Mucosa of descending colon (tissue), 3 donors: ENCODE measurements at regions not wholly inside any gene's neighbourhood (a gene's known extent, or its start where the extent isn't known, plus 50 kb on each side); places are given as distances from the start of the nearest gene placed in this dataset.
"Not testable (repeated sequence)": the region's sequence is repeated elsewhere in the genome, so short reads cannot be mapped to it uniquely, and the experiment has no call there.

Source experiments
- ATAC-seq: fragments of 200-7000 bp; cut with Tn5 transposase; one replicate; pipeline ENCODE4 v1.9.1; 2020; ENCODE audit warnings: mild to moderate bottlenecking, moderate library complexity
- DNase-seq, 3 donors: peaks; one replicate each; pipeline ENCODE4 v3.0.0-alpha.2; 2020
- H3K36me3 ChIP-seq: fragments of 200-600 bp; one replicate; pipeline ENCODE4 v1.8.0; 2021; ENCODE audit warnings: low read depth, mild to moderate bottlenecking
- H3K4me1 ChIP-seq: fragments of 200-600 bp; one replicate; pipeline ENCODE4 v1.8.0; 2021; ENCODE audit warnings: low read depth, mild to moderate bottlenecking
- H3K4me3 ChIP-seq: fragments of 200-600 bp; one replicate; pipeline ENCODE4 v1.8.0; 2021; ENCODE audit warnings: mild to moderate bottlenecking
- H3K9me3 ChIP-seq: fragments of 200-600 bp; one replicate; pipeline ENCODE4 v1.8.0; 2021; ENCODE audit warnings: mild to moderate bottlenecking
- intact Hi-C, 2 donors: fragments of 100-400 bp; cut with DNase I in 1 of 2; cut with micrococcal nuclease in 1 of 2; formaldehyde crosslinking; loops; one replicate each; pipeline versions ENCODE4 v1.11.0 to v1.11.1; 2022; cut with DNase I, micrococcal nuclease
- TF ChIP-seq, protein P1 (sequence below): fragments of 200-600 bp; IDR thresholded peaks from one replicate; pipeline ENCODE4 v1.8.0; 2022; ENCODE audit warnings: antibody characterized with exemption, mild to moderate bottlenecking
- donor health status: DM: no; HTN: no; CAD: no; lungs with moderate emphysema.
- donor health status: DM: no; HTN: no; CAD: no.
- donor health status: DM: no; HTN: yes; CAD: no.

DNA sequence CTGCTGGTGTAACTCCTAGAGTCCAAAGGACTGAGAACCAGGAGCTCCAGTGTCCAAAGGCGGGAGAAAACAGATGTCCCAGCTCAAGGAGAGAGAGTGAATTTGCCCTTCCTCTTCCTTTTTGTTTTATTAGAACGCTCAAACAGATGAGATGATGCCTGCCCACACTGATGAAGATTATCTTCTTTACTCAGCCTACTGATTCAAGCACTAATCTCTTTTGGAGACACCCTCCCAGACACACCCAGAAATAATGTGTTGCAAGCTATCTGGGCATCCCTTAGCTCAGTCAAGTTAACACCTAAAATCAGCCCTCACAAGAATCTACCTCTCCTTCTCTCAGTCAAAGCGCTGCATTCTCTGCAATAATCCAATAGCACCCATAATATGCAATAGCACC lies 78.2 kb upstream of the BCL2L14 start:
- DNase-seq (no peak), ATAC-seq (no peak)
- Histone ChIP-seq H3K9me3 (no peaks in the 10 kb centered on the region), H3K4me3 (no peak overlapping the region), H3K36me3 (no peaks in the 10 kb centered on the region), H3K4me1 (no peaks in the 10 kb centered on the region)
- intact Hi-C loops, result no loop called here
- TF ChIP-seq, protein P1, sequence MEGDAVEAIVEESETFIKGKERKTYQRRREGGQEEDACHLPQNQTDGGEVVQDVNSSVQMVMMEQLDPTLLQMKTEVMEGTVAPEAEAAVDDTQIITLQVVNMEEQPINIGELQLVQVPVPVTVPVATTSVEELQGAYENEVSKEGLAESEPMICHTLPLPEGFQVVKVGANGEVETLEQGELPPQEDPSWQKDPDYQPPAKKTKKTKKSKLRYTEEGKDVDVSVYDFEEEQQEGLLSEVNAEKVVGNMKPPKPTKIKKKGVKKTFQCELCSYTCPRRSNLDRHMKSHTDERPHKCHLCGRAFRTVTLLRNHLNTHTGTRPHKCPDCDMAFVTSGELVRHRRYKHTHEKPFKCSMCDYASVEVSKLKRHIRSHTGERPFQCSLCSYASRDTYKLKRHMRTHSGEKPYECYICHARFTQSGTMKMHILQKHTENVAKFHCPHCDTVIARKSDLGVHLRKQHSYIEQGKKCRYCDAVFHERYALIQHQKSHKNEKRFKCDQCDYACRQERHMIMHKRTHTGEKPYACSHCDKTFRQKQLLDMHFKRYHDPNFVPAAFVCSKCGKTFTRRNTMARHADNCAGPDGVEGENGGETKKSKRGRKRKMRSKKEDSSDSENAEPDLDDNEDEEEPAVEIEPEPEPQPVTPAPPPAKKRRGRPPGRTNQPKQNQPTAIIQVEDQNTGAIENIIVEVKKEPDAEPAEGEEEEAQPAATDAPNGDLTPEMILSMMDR, result no peak

DNA sequence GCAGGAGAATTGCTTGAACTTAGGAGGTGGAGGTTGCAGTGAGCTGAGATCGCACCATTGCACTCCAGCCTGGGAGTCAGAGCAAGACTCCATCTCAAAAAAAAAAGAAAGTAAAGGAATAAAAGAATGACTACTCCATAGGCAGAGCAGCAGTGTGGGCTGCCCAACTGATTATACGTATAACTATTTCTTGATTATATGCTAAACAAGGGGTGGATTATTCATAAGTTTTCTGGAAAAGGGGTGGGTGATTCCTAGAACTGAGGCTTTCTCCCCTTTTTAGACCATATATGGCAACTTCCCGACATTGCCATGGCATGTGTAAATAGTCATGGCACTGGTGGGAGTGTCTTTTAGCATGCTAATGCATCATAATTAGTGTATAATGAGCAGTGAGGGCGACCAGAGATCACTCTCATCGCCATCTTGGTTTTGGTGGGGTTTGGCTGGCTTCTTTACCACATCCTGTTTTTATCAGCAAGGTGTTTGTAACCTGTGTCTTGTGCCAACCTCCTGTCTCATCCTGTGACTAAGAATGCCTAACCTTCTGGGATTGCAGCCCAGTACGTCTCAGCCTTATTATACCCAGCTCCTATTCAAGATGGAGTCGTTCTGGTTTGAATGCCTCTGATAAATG lies 72.3 kb upstream of the BCL2L14 start:
- H3K4me3 ChIP-seq, intact Hi-C loops, ATAC-seq, DNase-seq, H3K4me1 ChIP-seq, H3K36me3 ChIP-seq, H3K9me3 ChIP-seq: not testable (repeated sequence)

DNA sequence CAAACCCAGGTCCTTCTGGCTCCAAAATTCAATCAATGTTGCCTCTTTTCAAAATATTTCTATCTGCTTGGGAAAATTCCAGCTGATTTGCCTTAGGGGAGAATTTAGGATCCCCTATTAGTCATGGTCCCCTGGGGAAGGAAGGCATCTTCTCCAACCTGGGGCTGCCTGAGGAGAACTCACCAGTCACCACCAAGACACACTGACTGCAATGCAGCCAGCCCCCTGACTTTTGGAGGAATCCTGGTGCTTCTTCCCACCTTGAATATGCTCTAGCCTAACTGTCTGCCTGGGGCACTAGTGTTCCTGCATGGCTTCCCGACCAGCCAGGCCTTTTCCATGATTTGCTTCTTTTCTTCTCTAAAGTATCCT lies 71.8 kb upstream of the BCL2L14 start:
- no peak for DNase-seq
- Histone ChIP-seq H3K36me3 (no peaks in the 10 kb centered on the region), H3K9me3 (no peaks in the 10 kb centered on the region), H3K4me1 (no peaks in the 10 kb centered on the region), H3K4me3 (no peak overlapping the region)
- TF ChIP-seq, protein P1, result no peak
- intact Hi-C loops, result no loop called here
- no peak for ATAC-seq

DNA sequence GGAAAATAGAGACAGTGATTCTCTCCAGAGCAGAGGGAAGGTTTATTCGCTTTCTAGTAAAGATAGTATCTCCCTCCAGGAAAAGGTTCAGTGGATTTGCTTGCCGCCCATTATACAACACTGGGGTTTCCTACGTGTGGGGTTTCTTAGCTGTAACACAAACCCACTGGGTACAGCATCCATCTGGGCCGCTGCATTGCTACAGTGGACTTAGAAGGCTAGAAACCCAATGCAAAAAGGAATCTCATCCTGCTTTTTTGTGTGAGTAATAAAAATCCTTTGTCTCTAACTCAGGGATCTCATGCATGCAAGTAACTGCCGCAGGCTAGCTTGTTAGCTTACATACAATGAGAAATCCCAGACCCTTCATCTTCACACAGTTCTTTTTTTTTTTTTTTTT lies 67.1 kb upstream of the BCL2L14 start:
- DNase-seq (no peak), ATAC-seq (no peak)
- no peak overlapping the region for H3K4me3 ChIP-seq
- no peaks in the 10 kb centered on the region for H3K9me3 ChIP-seq
- TF ChIP-seq, protein P1, result no peak
- no peaks in the 10 kb centered on the region for H3K36me3 ChIP-seq
- intact Hi-C loops, result no loop called here
- H3K4me1 ChIP-seq, result no peaks in the 10 kb centered on the region

DNA sequence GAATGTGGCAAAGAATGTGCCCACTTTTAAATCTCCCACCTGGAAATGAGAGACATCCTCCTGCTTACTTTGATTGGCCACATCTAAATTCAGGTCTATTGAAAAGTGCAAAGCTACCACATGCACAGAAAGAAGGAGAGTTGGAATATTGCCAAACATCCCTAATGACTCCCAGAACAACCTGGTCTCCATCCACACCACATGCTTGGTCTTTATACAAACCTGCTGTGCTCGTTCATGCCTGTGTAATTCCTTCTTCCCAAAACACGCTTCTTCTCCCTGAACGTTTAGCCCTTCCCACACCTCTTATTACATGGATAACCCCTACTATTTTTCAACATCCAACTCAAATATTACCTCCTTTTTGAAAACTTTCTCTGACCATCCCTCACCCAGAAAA lies 66.2 kb upstream of the BCL2L14 start:
- no peaks in the 10 kb centered on the region for H3K36me3 ChIP-seq
- H3K4me1 ChIP-seq, result no peaks in the 10 kb centered on the region
- no peak for DNase-seq
- TF ChIP-seq, protein P1, result no peak
- intact Hi-C loops, result no loop called here
- H3K9me3 ChIP-seq, result no peaks in the 10 kb centered on the region
- ATAC-seq, result no peak
- H3K4me3 ChIP-seq, result no peak overlapping the region

DNA sequence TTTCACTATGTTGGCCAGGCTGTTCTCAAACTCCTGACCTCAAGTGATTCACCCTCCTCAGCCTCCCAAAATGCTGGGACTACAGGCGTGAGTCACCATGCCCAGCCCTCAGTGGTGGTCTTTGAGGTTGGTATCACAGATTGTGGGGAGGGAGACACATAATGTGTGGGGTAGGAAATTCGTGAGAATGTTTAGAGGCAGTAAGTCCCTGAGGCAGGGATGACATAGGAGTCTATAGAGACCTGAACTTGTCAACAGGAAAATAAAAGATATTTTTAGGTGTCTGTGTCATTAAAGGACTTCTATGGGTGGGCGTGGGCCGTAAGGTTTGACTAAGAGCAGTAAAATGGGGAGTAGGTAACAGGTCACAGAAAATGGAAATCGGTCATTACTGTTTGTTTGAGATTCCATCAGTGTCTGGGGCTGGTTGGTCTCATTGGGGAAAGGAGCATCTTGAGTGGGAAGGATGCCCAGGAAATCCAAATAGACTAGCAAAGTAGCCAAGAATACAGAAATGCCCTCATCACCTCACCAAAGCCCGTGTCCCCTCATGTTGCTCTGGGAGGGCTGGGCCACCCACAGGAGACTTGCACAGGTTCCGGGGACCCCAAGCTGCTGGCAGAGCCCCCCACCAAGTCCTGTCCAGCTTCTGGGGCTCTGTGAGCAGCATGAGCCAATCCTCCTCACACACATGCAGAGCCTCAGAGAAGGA lies 63.6 kb upstream of the BCL2L14 start:
- H3K36me3 ChIP-seq, result no peaks in the 10 kb centered on the region
- no peak overlapping the region for H3K4me3 ChIP-seq
- H3K9me3 ChIP-seq, result no peaks in the 10 kb centered on the region
- H3K4me1 ChIP-seq, result peaks cover 5% of the 10 kb centered on the region
- TF ChIP-seq, protein P1, result no peak
- no peak for DNase-seq
- intact Hi-C loops, result no loop called here
- no peak for ATAC-seq
